ENCODE measurements at regions not wholly inside any gene's neighbourhood (a gene's known extent, or its start where the extent isn't known, plus 50 kb on each side); places are given as distances from the start of the nearest gene placed in this dataset.

- no peaks in the 10 kb centered on the region for H4K20me1 ChIP-seq (ENCODE audit: insufficient read depth, poor library complexity, severe bottlenecking)
- no peaks in the 10 kb centered on the region for H3K27me3 ChIP-seq
- H3K4me3 ChIP-seq = no peak overlapping the region
- no peak overlapping the region for H3K4me2 ChIP-seq
- H3K79me2 ChIP-seq = no peaks in the 10 kb centered on the region
- no peaks in the 10 kb centered on the region for H3K36me3 ChIP-seq (replicated peaks; ENCODE audit: insufficient read depth, low read depth)
- no peak overlapping the region for H2AFZ ChIP-seq
- no peaks in the 10 kb centered on the region for H3K4me1 ChIP-seq (ENCODE audit: insufficient read depth)
- H3K27ac ChIP-seq = no peak overlapping the region
- no peak for TF ChIP-seq EZH2phosphoT487 (IDR thresholded peaks at IDR 0.05; ENCODE audit: low read depth, severe bottlenecking, unreplicated experiment)
- no peak for TF ChIP-seq CTCF (IDR thresholded peaks at IDR 0.05; ENCODE audit: poor library complexity)
- TF ChIP-seq EZH2 (IDR thresholded peaks at IDR 0.05; ENCODE audit: borderline replicate concordance) = no peak
- 71% methylated on average over 3 of the region's 3 CpGs for WGBS (ENCODE audit: low lambda C conversion rate, missing lambda C conversion rate)
- peak; percentile 28 for DNase-seq (ENCODE audit: low spot score)
- no peaks in the 10 kb centered on the region for H3K9me2 ChIP-seq (replicated peaks; ENCODE audit: insufficient read depth)
- no peaks in the 10 kb centered on the region for H3K9me3 ChIP-seq (ENCODE audit: low read depth)
Measured at GRCh38 chr2:185372188-185372587, 366.4 kb upstream of the FSIP2 start.

- Histone ChIP-seq H3K4me2 (no peak overlapping the region), H3K4me3 (no peak overlapping the region), H3K4me1 (ENCODE audit: insufficient read depth) (no peaks in the 10 kb centered on the region), H2AFZ (no peak overlapping the region), H3K9me3 (ENCODE audit: low read depth) (no peaks in the 10 kb centered on the region), H3K36me3 (replicated peaks; ENCODE audit: insufficient read depth, low read depth) (no peaks in the 10 kb centered on the region), H3K27me3 (no peaks in the 10 kb centered on the region), H3K9me2 (replicated peaks; ENCODE audit: insufficient read depth) (no peaks in the 10 kb centered on the region), H4K20me1 (ENCODE audit: insufficient read depth, poor library complexity, severe bottlenecking) (no peaks in the 10 kb centered on the region), H3K79me2 (no peaks in the 10 kb centered on the region), H3K27ac (no peak overlapping the region)
- TF ChIP-seq EZH2 (IDR thresholded peaks at IDR 0.05; ENCODE audit: borderline replicate concordance) (no peak), CTCF (IDR thresholded peaks at IDR 0.05; ENCODE audit: poor library complexity) (no peak), EZH2phosphoT487 (IDR thresholded peaks at IDR 0.05; ENCODE audit: low read depth, severe bottlenecking, unreplicated experiment) (no peak)
- 97% methylated on average over 2 of the region's 2 CpGs for WGBS (ENCODE audit: low lambda C conversion rate, missing lambda C conversion rate)
- DNase-seq (ENCODE audit: low spot score) = no peak
Measured at GRCh38 chr2:185373229-185373628, 365.4 kb upstream of the FSIP2 start.

- Histone ChIP-seq H3K9me2 (replicated peaks; ENCODE audit: insufficient read depth) (no peaks in the 10 kb centered on the region), H3K27ac (no peak overlapping the region), H3K79me2 (no peaks in the 10 kb centered on the region), H4K20me1 (ENCODE audit: insufficient read depth, poor library complexity, severe bottlenecking) (no peaks in the 10 kb centered on the region), H3K4me1 (ENCODE audit: insufficient read depth) (no peaks in the 10 kb centered on the region), H3K9me3 (ENCODE audit: low read depth) (no peaks in the 10 kb centered on the region), H3K4me3 (no peak overlapping the region), H2AFZ (no peak overlapping the region), H3K4me2 (no peak overlapping the region), H3K27me3 (no peaks in the 10 kb centered on the region), H3K36me3 (replicated peaks; ENCODE audit: insufficient read depth, low read depth) (no peaks in the 10 kb centered on the region)
- WGBS (ENCODE audit: low lambda C conversion rate, missing lambda C conversion rate) = 87% methylated on average over 2 of the region's 2 CpGs
- DNase-seq (ENCODE audit: low spot score) = no peak
- TF ChIP-seq CTCF (IDR thresholded peaks at IDR 0.05; ENCODE audit: poor library complexity) (no peak), EZH2phosphoT487 (IDR thresholded peaks at IDR 0.05; ENCODE audit: low read depth, severe bottlenecking, unreplicated experiment) (no peak), EZH2 (IDR thresholded peaks at IDR 0.05; ENCODE audit: borderline replicate concordance) (no peak)
Measured at GRCh38 chr2:185374878-185375277, 363.7 kb upstream of the FSIP2 start.

- WGBS (ENCODE audit: low lambda C conversion rate, missing lambda C conversion rate) = 90% methylated on average over 3 of the region's 3 CpGs
- H3K4me1 ChIP-seq (ENCODE audit: insufficient read depth) = no peaks in the 10 kb centered on the region
Measured at GRCh38 chr2:185375731-185376130, 362.9 kb upstream of the FSIP2 start.

More at GRCh38 chr2:185375731-185376130, 362.9 kb upstream of the FSIP2 start:
- Histone ChIP-seq H3K36me3 (replicated peaks; ENCODE audit: insufficient read depth, low read depth) (no peaks in the 10 kb centered on the region), H3K27me3 (no peaks in the 10 kb centered on the region), H3K4me2 (no peak overlapping the region), H2AFZ (no peak overlapping the region), H3K27ac (no peak overlapping the region), H3K9me3 (ENCODE audit: low read depth) (no peaks in the 10 kb centered on the region), H3K79me2 (no peaks in the 10 kb centered on the region), H3K4me3 (no peak overlapping the region), H3K9me2 (replicated peaks; ENCODE audit: insufficient read depth) (no peaks in the 10 kb centered on the region), H4K20me1 (ENCODE audit: insufficient read depth, poor library complexity, severe bottlenecking) (no peaks in the 10 kb centered on the region)
- DNase-seq (ENCODE audit: low spot score) = no peak
- TF ChIP-seq CTCF (IDR thresholded peaks at IDR 0.05; ENCODE audit: poor library complexity) (no peak), EZH2phosphoT487 (IDR thresholded peaks at IDR 0.05; ENCODE audit: low read depth, severe bottlenecking, unreplicated experiment) (no peak), EZH2 (IDR thresholded peaks at IDR 0.05; ENCODE audit: borderline replicate concordance) (no peak)

Measured in hepatocyte (in vitro differentiated cells).